HuH-7.5 (cell line): ENCODE measurements at regions not wholly inside any gene's neighbourhood (a gene's known extent, or its start where the extent isn't known, plus 50 kb on each side); places are given as distances from the start of the nearest gene placed in this dataset.
"Not testable (repeated sequence)": the region's sequence is repeated elsewhere in the genome, so short reads cannot be mapped to it uniquely, and the experiment has no call there.

ENCODE experiments used
- DNase-seq: peaks from one replicate; pipeline ENCODE4 v3.0.0; 2011; ENCODE audit warnings: low spot score

- no peak for DNase-seq
Measured at GRCh38 chr2:220786216-220786615, 785.9 kb downstream of the EPHA4 start.

DNA sequence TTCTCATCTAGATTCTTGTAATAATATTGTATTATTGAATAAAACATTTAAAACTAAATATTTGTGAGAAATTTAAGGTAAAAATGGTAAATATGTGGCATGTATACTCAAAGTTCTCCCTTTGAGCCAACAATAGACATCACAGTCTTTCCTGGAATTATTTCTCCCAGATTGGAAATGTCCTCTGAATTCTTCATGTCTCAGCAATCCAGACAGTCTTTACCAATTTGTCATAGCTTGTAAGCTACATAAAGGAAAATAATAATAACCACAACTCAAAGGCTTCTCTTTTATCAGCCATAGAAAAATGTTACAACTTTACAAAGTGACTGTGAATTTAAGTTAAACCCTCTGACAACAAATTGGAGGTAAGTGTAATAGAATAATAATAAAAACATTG lies 784.9 kb downstream of the EPHA4 start:
- DNase-seq: no peak

- DNase-seq: no peak
Measured at GRCh38 chr2:220789961-220790360, 782.1 kb downstream of the EPHA4 start.

DNA sequence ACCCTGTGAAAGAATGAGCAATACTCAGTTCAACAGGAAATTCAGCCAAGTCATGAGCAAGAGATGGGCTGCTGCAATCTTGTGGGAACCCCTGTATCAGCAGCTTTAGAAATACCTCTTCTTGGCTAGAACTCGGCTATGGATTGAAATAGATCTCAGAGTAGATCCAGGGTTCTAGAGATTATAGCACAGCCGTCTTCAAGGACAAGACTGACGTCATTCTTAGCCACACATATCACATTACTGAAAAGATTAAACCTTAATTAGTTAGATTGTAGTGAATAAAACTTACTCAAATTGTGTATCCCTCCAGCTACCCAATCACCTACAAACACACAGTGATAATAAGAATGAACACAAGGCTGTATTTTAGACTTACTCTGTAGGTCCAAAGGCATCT lies 776.4 kb downstream of the EPHA4 start:
- no peak for DNase-seq

GRCh38 chr2:220811115-220811514 lies 761.0 kb downstream of the EPHA4 start:
- no peak for DNase-seq

DNA sequence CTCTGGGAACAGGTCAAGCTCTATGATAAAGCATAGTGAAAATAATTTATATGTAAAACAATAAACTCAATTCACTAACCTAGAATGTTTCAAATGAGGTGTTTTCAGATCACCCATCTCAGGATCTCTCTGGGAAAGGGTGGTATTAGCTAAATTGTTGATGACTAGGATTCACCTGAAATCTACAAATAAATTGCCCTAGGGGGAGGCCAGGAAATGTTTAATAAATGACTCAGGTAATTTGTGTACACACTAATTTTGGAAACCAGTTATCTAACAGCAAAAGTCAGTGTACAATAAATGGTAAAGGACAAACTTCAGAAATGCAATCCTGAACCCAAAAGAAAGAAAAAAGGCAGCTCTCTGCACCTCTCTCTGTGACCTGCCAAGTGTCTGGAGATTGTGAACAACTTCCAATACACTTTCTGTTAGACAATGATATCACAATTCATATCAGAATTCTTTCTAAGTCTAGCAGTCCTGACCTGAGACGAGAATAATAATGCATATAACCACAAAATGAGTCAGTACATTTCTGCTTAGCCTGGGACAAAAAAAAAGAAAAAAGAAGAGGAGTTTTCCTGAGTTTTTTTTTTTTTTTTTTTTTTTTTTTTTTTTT lies 760.0 kb downstream of the EPHA4 start:
- DNase-seq: no peak

GRCh38 chr2:220814441-220814840 lies 757.7 kb downstream of the EPHA4 start:
- no peak for DNase-seq

GRCh38 chr2:220815698-220816097 lies 756.4 kb downstream of the EPHA4 start:
- no peak for DNase-seq

DNA sequence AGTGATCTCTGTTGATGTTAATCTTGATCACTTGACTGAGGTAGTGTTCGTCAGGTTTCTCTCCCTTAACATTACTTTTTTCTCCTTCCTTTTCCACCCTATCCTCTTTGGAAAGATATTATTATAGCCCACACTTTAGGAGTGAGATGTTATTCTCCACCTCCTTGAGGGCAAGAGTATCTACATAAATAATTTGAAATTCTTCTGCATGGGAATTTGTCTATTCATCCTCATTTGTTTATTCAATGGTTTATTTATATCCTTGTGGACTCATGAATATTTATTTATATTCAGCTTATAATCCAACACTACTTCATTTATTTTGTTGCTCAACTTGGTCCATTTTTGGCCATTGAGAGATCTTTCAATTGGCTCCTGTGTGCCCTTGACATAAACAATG lies 750.4 kb downstream of the EPHA4 start:
- DNase-seq: no peak

GRCh38 chr2:220823590-220823989 lies 748.5 kb downstream of the EPHA4 start:
- DNase-seq: not testable (repeated sequence)

GRCh38 chr2:220833446-220833845 lies 738.7 kb downstream of the EPHA4 start:
- DNase-seq: no peak

DNA sequence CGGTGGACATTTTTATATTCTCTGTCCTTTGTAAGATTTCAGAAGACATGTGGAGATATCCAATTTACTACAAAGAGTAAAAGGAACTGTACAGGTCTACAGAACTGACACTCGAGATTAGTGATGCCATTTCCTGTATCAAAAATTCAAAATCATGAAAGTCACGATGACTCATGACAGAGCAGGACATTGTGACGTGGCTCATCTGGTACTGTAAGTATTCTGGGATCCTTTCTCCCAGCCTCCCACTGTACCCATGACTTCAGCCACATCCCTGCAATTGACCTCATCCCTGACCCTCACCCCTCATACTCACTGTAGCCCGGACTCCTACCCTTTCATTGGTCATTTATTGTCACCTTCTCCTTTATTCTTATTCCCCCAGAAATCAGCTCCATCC lies 736.5 kb downstream of the EPHA4 start:
- DNase-seq: no peak

- DNase-seq: no peak
Measured at GRCh38 chr2:220837226-220837625, 734.9 kb downstream of the EPHA4 start.

DNA sequence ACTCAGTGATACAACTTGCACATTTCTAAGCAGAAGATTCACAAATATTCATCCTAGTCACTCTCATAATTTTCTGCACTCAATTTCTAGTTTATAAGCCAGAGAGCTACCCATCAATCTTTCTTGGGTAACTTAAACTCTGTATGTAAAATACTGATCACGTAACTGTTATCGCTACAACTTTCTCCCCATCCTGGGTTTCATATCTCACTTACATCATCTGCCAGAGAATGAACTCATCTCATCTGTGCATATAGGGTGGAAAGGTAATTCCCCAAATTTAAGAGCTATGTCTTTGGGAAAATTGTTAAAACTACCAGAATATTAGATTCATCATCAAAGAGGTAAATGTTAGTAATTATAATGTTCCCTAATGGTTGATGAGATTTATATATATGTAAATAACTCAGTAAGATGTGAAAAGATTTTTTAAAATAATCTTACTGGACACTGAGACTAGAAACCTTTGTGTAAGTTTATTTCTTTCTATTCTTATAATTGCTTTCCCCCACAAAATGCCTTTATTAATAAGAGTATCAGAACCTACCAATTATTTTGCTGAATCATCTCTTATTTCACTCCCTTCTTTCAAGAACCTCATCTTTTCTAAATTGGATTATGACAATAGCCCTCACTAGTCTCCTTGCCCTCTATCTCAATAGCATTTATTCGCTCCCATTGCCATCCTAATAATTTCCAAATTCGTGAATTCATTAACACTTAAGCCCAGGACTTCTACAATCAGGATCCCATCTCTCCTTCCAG lies 729.0 kb downstream of the EPHA4 start:
- DNase-seq: no peak

DNA sequence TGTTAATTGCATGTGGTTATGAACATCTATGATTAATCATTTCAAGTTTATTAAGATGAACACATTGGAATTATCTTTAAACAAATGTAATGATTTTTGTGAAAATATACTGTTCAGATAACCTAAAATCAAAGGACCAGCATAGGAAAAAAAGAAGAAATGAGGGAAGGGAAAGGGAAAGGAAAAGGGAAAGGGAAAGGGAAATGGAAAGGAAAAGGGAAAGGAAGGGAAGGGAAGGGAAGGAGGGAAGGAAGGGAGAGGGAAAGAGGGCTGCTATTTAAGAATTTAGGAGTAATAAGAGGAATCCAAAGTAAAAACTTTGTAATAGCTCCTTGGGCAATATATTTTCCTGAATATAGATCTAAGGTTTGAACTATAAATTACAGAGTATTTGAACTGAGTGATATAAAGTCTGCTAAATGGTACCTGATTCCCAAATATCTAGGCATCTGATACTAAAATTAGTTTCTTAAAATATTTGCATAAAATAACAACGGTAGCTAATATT lies 726.3 kb downstream of the EPHA4 start:
- DNase-seq: no peak

- DNase-seq: no peak
Measured at GRCh38 chr2:220847006-220847405, 725.1 kb downstream of the EPHA4 start.

- no peak for DNase-seq
Measured at GRCh38 chr2:220847589-220847988, 724.5 kb downstream of the EPHA4 start.

DNA sequence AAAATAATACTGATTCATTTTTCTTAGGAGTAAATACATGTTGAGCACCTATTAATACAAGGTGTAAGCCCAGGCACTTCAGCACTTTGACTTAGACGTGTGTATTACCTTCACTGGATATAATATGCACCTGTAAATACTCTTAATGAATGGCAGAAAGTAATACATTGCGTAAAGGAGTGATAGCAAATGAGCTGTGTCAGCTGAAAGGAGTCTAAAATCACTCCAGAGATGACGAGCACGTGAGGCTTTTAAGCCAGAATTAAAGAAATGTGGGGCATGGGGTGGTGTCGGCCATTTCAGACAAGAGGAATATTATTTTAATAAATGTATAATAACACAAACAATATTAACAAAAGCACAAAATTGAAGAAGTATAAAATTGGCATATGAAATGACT lies 722.7 kb downstream of the EPHA4 start:
- no peak for DNase-seq

DNA sequence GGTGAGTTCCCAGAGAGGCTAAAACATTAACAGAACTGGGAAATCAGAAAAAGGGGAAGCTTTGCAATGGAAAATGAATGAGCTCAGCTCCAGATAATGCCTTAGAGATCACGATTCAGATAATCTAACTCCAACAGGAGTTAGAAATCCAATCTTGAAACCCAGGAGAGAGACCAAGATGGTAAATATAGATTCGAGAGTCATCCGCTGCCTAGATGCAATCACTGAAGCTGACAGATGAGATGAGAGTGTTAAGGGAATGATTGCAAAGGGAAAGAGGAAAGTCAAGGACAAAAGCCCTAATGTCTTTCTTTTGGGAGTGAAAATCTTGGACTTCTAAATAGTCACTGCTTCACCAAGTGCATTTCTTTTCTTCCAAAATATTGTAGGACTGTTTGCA lies 722.0 kb downstream of the EPHA4 start:
- no peak for DNase-seq

- DNase-seq: no peak
Measured at GRCh38 chr2:220855296-220855695, 716.8 kb downstream of the EPHA4 start.

GRCh38 chr2:220856486-220856885 lies 715.6 kb downstream of the EPHA4 start:
- DNase-seq: no peak

GRCh38 chr2:220857368-220857767 lies 714.7 kb downstream of the EPHA4 start:
- no peak for DNase-seq

DNA sequence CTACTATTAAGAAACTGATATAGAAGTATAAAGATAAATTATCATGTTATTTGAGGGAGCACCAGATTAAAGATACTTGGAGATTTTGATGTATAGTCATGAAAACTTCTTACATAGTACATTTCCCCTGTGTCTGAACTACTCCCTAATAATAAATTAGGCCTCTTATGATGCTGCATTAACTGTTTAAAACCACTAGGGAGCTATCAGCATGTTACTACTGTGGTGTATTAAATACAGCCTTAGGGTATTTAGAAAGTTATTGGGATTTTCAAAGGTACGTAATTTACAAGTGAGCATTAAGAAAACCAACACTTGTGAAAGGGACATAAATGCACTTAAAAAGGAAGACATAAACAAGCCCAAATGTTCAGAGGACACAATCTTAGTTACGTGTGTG lies 714.0 kb downstream of the EPHA4 start:
- DNase-seq: no peak

DNA sequence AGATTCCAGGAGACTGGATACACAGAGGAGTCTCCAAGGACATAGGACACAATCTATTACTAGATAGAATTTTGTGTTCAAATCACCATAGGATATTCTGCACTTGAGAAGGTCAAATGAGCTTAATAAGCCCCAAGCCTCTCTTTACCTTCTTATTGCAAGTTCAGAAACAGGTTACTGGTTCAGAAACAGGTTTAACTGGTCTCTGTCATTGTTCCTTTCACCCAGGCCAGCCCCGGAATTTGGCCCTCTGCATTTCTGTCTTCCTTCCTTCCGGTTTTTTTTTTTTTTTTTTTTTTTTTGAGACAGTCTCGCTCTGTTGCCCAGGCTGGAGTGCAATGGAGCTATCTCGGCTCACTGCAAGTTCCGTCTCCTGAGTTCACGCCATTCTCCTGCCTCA lies 700.2 kb downstream of the EPHA4 start:
- DNase-seq: no peak
